HEK293 (cell line): ENCODE measurements at regions not wholly inside any gene's neighbourhood (a gene's known extent, or its start where the extent isn't known, plus 50 kb on each side); places are given as distances from the start of the nearest gene placed in this dataset.
"Not testable (repeated sequence)": the region's sequence is repeated elsewhere in the genome, so short reads cannot be mapped to it uniquely, and the experiment has no call there.

Experiments used
- CTCF ChIA-PET: fragments of 350-600 bp; formaldehyde crosslinking; extraction: SDS; loops from one replicate; lab custom pipeline; 2021; ENCODE audit warnings: antibody characterized with exemption; lab: Yijun Ruan, JAX
- POLR2A ChIA-PET: fragments of 300-600 bp; formaldehyde crosslinking; extraction: SDS; loops from one replicate; lab custom pipeline; 2020; ENCODE audit warnings: antibody characterized with exemption, inconsistent platforms; lab: Yijun Ruan, JAX
- H3K27ac ChIP-seq: fragments of 200-500 bp; sonication (Bioruptor generic); 2 replicates; pipeline ENCODE4 v1.5.1; 2014; ENCODE audit warnings: low read depth, low read length, control low read depth, inconsistent platforms; ENCODE audit errors: extremely low read depth
- H3K36me3 ChIP-seq, 2 experiments: fragments of 200-500 bp in 1 of 2; sonication (Bioruptor generic) in 1 of 2; 1 replicate in 1 of 2; 2 replicates in 1 of 2; pipeline ENCODE4 v1.5.1; 2014 to 2017; ENCODE audit warnings: inconsistent platforms in 2 of 2, low read length in 2 of 2; ENCODE audit not compliant: control insufficient read depth in 2 of 2, insufficient read depth in 1 of 2
- H3K4me1 ChIP-seq: fragments of 200-500 bp; sonication (Bioruptor generic); 2 replicates; pipeline ENCODE4 v1.5.1; 2014; ENCODE audit warnings: mild to moderate bottlenecking, low read length, inconsistent platforms; ENCODE audit not compliant: control insufficient read depth, insufficient read depth
- H3K4me3 ChIP-seq: 2 replicates; pipeline ENCODE4 v1.5.1; 2011; ENCODE audit warnings: low read depth, mild to moderate bottlenecking, control low read depth, low read length, moderate library complexity
- H3K9me3 ChIP-seq: fragments of 200-500 bp; sonication (Bioruptor generic); 2 replicates; pipeline ENCODE4 v1.5.1; 2014; ENCODE audit warnings: low read depth, low read length, inconsistent platforms; ENCODE audit not compliant: control insufficient read depth, insufficient read depth
- KLF8 ChIP-seq: fragments of 450-650 bp; formaldehyde crosslinking; IDR thresholded peaks from 2 replicates; pipeline ENCODE4 v1.5.1; 2016; ENCODE audit warnings: missing biosample characterization, missing genetic modification characterization
- TSHZ1 ChIP-seq: fragments of 450-650 bp; formaldehyde crosslinking; IDR thresholded peaks from 2 replicates; pipeline ENCODE4 v1.5.1; 2016; ENCODE audit warnings: missing biosample characterization, missing genetic modification characterization, borderline replicate concordance
- ZNF114 ChIP-seq: fragments of 450-650 bp; formaldehyde crosslinking; IDR thresholded peaks from 2 replicates; pipeline ENCODE4 v1.5.0; 2017; ENCODE audit warnings: missing biosample characterization, missing genetic modification characterization
- ZNF37A ChIP-seq: fragments of 450-650 bp; IDR thresholded peaks from 2 replicates; pipeline ENCODE4 v1.5.1; 2018; ENCODE audit warnings: missing biosample characterization, missing genetic modification characterization
- ZNF510 ChIP-seq: fragments of 450-650 bp; formaldehyde crosslinking; IDR thresholded peaks from 2 replicates; pipeline ENCODE4 v1.5.1; 2018; ENCODE audit warnings: mild to moderate bottlenecking, missing genetic modification characterization, missing biosample characterization; ENCODE audit not compliant: insufficient replicate concordance
- ZNF580 ChIP-seq: fragments of 450-650 bp; formaldehyde crosslinking; IDR thresholded peaks from 2 replicates; pipeline ENCODE4 v1.5.1; 2016; ENCODE audit warnings: missing biosample characterization, missing genetic modification characterization
- ZNF658 ChIP-seq: fragments of 450-650 bp; formaldehyde crosslinking; IDR thresholded peaks from 2 replicates; pipeline ENCODE4; 2016; ENCODE audit warnings: missing biosample characterization, missing genetic modification characterization
- ZNF704 ChIP-seq: fragments of 450-650 bp; formaldehyde crosslinking; IDR thresholded peaks from 2 replicates; pipeline ENCODE4 v1.5.1; 2016; ENCODE audit warnings: missing biosample characterization, missing genetic modification characterization
- TF ChIP-seq, protein P1 (sequence below): fragments of 450-650 bp; formaldehyde crosslinking; IDR thresholded peaks from 2 replicates; pipeline ENCODE4 v1.5.1; 2016; ENCODE audit warnings: missing biosample characterization, missing genetic modification characterization
- TF ChIP-seq, protein P2 (sequence below): fragments of 450-650 bp; formaldehyde crosslinking; IDR thresholded peaks from 2 replicates; pipeline ENCODE4 v1.5.1; 2016; ENCODE audit warnings: missing biosample characterization, missing genetic modification characterization

GRCh38 chr4:33825685-33826084 is 2418.6 kb downstream of the ARAP2 start (continued):
- TF ChIP-seq ZNF704 (tag by site-specific recombination), result no peak
- TF ChIP-seq, protein P1, sequence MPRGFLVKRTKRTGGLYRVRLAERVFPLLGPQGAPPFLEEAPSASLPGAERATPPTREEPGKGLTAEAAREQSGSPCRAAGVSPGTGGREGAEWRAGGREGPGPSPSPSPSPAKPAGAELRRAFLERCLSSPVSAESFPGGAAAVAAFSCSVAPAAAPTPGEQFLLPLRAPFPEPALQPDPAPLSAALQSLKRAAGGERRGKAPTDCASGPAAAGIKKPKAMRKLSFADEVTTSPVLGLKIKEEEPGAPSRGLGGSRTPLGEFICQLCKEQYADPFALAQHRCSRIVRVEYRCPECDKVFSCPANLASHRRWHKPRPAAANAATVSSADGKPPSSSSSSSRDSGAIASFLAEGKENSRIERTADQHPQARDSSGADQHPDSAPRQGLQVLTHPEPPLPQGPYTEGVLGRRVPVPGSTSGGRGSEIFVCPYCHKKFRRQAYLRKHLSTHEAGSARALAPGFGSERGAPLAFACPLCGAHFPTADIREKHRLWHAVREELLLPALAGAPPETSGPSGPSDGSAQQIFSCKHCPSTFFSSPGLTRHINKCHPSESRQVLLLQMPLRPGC (tag by site-specific recombination), result no peak
- TF ChIP-seq KLF8, result no peak
- TF ChIP-seq ZNF658, result no peak
- TF ChIP-seq TSHZ1 (tag by site-specific recombination), result no peak
- no peak for TF ChIP-seq ZNF580 (tag by site-specific recombination)
- TF ChIP-seq ZNF114 (tag by site-specific recombination), result no peak
- TF ChIP-seq ZNF37A (tag by site-specific recombination), result no peak

- H3K9me3 ChIP-seq, POLR2A ChIA-PET, CTCF ChIA-PET, H3K4me3 ChIP-seq, H3K27ac ChIP-seq, H3K4me1 ChIP-seq, H3K36me3 ChIP-seq: not testable (repeated sequence)
These were observed 2415.0 kb downstream of the ARAP2 start for GRCh38 chr4:33829356-33829755.

DNA sequence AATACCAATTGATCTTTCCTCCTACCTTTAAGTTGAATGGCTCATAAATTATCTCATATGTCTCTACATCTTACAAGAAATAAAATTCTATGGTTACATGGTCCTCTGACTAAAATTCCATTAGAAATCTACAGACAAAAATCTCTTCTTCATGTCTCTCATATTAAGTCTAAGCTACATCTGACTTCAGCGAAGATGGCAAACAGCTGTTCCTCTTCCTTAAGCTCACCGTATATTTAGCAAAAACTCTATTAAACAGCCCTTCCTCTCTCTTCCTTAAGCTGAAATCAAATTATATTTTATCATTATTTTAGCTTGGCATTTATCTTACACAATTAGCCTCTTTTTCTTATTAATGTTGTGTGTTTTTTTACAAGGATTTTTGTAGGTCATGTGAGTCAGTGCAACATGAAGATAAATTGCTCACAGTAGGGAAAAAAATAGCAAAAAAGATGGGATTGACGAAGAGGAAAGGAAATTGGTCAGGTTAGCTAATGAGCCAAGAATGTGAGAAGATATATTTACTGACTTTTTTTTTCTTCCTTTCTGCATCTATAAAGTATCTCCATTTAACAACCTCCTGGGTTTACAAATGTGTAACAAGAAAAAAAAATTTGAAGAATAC is 2412.8 kb downstream of the ARAP2 start:
- POLR2A ChIA-PET, result no interaction called here
- CTCF ChIA-PET, result no interaction called here
- H3K36me3 ChIP-seq, result no peaks in the 10 kb centered on the region
- H3K4me3 ChIP-seq, result no peak overlapping the region
- no peaks in the 10 kb centered on the region for H3K9me3 ChIP-seq
- no peak overlapping the region for H3K27ac ChIP-seq
- TF ChIP-seq, protein P2, sequence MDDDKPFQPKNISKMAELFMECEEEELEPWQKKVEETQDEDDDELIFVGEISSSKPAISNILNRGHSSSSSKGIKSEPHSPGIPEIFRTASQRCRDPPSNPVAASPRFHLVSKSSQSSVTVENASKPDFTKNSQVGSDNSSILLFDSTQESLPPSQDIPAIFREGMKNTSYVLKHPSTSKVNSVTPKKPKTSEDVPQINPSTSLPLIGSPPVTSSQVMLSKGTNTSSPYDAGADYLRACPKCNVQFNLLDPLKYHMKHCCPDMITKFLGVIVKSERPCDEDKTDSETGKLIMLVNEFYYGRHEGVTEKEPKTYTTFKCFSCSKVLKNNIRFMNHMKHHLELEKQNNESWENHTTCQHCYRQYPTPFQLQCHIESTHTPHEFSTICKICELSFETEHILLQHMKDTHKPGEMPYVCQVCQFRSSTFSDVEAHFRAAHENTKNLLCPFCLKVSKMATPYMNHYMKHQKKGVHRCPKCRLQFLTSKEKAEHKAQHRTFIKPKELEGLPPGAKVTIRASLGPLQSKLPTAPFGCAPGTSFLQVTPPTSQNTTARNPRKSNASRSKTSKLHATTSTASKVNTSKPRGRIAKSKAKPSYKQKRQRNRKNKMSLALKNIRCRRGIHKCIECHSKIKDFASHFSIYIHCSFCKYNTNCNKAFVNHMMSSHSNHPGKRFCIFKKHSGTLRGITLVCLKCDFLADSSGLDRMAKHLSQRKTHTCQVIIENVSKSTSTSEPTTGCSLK (tag by site-specific recombination), result no peak
- no peak for TF ChIP-seq ZNF510
- no peaks in the 10 kb centered on the region for H3K4me1 ChIP-seq

GRCh38 chr4:33835764-33836163 is 2408.6 kb downstream of the ARAP2 start:
- H3K9me3 ChIP-seq, H3K4me1 ChIP-seq, H3K27ac ChIP-seq, H3K36me3 ChIP-seq, CTCF ChIA-PET, POLR2A ChIA-PET, H3K4me3 ChIP-seq: not testable (repeated sequence)
